SHP77 (cell line): ENCODE measurements at regions not wholly inside any gene's neighbourhood (a gene's known extent, or its start where the extent isn't known, plus 50 kb on each side); places are given as distances from the start of the nearest gene placed in this dataset.

Experiments
- DNase-seq, 2 experiments: peaks; one replicate each; lab custom pipeline; 2025; lab: John Stamatoyannopoulos, UW

DNA sequence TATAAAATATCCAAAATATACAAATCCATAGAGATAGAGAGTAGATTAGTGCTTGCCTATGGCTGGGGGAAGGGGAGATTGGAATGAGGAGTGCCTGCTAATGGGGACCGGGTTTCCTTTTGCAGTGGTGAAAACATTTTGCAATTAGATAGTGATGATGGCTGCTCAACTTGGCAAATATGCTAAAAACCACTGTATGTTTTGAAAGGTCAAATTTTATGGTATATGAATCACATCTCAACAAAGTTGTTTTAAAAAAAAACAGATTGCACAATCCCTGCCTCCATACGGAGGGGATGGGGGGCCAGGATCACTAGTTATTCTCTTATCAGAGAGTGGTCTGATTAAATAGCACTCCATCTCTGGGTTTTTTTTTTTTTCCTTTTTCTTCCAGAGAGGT lies 76.9 kb upstream of the RIPOR2 start:
- DNase-seq: no peak

GRCh38 chr6:25013246-25013645 lies 77.5 kb upstream of the RIPOR2 start:
- DNase-seq: no peak

DNA sequence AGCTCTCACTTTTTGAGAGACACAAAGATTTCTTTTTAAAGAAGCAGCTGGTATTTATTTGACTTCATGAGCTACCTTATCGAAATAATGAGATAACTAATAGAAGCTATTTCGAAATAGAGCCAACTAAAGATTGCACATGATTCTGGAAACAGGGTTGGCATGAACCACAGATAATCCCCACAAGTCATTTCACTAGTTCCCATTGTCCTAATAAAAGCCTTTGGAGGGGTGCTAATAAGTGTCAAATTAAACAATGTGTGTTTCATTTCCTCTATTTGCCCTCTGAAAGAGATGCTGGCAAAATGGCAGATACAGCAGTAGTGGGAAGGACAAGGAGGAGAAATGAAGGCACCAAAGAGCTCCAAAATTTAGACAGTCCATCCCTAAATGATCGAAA lies 78.6 kb upstream of the RIPOR2 start:
- no peak for DNase-seq

DNA sequence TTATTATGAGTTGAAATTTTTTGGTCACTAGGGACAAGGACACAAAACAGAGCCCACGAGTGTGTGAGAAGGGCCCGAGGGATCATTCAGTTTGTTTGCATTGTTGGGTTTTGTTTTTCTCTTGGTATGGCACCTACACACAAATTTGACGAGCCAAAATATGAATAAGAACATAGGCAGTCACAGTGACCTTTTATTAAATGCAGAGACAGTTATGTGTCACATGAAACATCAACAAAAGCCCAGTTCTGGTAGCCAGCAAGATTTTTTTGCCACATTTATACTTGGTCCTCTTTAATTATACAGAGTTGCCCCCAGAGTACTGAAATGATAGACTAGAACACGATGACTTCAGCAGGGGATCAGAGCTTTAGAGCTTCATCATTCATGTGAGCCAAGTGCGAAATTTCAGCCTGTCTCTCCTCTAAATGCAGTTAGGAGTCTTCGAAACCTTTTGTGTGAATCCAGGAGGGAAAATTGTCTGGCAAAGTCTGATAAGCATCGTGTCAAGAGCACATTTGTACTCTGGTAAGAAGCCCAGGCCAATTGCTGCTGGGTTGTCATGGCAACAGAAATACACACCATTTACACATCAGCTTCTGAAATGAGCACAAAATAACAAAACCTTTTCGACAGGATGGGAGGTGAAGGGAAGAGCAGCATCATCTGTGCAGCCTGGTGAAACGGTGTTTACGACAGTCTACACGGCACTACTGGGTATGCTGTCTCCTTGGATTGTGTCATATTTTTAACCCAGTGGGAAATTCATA lies 79.2 kb upstream of the RIPOR2 start:
- DNase-seq: no peak

- no peak for DNase-seq
These were observed 80.4 kb upstream of the RIPOR2 start for GRCh38 chr6:25016014-25016720.

GRCh38 chr6:25017486-25017885 lies 81.7 kb upstream of the RIPOR2 start:
- no peak for DNase-seq

DNA sequence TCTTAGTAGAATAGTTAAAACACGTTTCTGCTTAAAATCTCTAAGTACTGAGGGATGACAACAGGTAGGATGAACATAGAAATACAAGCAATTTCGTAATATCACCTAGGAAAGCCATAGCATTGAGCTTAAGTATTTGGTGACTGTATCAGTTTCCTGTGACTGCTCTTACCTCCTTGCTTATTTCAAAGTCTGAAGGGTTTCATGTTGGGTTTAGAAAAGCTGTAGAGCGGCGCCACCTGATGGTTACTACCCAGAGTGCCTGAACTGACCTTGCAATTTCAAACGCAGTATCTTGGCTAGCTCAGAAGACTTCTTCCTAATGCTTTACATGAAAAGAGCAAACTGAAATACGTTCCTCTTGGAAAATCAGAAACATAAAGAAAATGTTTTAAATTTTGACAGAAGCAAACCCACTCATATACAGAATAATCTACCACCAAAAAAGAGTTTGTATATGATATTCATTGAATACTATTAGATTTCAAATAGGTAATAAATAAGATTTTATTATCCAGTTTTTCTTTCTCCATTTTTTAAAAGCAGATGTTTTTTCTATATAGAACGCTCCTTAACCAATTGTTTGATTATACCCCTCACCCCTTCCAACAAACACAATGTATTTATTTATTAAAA lies 82.3 kb upstream of the RIPOR2 start:
- DNase-seq: peak; percentile 41 to 64

GRCh38 chr6:25018568-25018954 lies 82.8 kb upstream of the RIPOR2 start:
- DNase-seq: no peak

GRCh38 chr6:25022140-25022553 lies 86.4 kb upstream of the RIPOR2 start:
- no peak for DNase-seq

DNA sequence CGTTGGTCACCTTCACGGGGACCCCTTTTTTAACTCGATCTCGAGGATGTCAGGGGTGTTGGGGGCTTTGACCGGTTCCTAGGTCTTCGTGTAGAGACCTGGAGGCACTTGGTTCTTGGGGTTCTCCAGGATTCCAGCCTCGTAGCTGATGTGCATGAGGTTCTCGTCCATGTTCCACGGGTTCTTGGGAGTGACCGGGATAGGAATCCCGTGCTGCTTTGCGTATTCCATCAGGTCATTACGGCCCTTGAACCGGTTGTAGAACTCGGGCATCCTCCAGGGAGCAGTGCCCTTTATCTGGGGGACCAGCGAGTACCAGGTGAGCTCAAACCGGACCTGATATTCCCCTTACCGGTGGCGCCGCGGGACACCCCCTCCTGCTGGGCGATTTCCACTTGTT lies 88.0 kb upstream of the RIPOR2 start:
- DNase-seq: no peak

- DNase-seq: no peak
These were observed 89.1 kb upstream of the RIPOR2 start for GRCh38 chr6:25024821-25025220.

DNA sequence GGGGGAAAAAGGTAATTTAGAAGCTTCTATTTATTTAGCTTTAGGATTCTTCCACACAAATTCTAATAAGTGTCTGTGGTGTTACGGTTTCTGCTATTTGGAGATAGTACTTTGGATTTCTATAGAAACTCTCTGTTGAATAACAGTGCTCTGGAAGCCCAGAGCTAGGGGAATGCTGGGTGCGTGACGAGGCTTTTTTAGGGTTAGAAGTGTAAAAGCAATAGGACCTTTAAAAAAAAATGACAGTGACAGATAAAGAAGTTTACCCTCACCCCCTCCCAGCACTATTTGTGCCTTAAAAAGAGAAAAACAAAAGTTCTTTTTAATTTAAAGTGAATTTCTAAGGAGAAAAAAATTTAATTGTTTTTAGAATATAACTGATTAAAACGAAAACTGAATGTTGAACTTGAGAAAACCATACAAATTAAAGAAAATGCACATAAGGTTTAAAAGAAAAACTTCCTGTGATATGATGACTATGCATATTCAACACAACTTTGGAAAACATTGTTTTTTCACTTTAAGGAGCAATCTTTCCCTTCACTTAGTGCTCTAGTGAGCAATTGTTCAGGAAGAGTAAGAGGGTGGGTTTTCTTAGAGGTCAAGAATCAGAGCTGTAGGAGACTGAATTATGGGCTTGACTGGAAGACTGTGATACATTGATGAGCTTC lies 89.6 kb upstream of the RIPOR2 start:
- DNase-seq: no peak

- DNase-seq: no peak
These were observed 90.2 kb upstream of the RIPOR2 start for GRCh38 chr6:25025919-25026301.

DNA sequence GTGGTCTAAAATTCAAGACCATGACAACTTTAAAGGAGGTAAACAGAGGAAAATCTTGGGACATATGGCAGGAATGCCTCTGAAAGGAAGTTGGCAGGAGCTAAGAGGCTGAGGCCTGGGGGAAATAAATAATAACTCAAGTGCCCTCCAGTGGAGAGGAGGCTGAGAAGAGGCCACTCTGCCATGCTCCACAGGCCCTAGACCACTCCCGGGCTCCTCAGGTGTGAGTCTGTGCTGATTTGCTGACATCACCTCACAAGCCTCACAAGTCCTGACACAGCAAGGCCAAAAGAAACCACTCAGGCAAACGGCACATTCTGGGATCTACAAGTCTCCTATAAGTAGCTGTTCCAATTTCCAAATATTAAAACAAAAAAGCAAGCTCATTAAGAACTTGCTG lies 91.0 kb upstream of the RIPOR2 start:
- peak; percentile 27 to 36 for DNase-seq

- no peak for DNase-seq
These were observed 91.6 kb upstream of the RIPOR2 start for GRCh38 chr6:25027221-25027916.

DNA sequence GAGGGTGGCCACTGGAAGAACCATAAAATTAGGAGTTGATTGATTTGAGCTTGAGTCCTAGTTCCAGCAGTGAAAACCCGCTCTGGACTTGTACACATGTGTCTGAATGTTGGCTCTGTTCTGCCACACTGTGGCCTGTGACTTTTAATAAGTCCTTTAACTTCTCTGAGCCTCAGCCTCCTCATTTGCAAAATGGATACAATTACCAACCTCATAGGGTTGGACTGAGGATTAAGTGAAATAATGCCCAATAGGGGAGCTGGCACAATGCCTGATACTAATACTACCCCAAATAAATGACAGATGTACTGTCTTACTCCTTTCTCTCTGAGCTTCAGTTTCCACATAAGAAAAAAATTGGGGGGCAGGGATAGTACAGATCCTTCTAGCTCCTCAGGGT lies 92.6 kb upstream of the RIPOR2 start:
- no peak for DNase-seq

DNA sequence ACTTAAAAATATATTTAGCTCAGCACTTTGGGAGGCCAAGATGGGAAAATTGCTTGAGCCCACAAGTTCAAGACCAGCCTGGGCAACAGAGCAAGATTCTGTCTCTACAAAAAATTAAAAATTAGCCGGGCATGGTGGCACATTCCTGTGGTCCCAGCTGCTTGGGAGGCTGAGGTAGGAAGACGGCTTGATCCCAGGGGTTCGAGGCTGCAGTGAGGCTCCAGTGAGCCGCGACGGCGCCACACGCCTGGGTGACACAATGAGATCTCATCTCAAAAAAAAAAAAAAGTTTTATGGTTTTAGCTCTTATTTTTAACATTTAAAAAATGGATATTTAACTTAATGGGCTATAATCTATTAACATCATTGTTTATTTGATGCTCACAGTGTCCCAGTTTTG lies 97.2 kb upstream of the RIPOR2 start:
- DNase-seq: no peak

- no peak for DNase-seq
These were observed 98.7 kb upstream of the RIPOR2 start for GRCh38 chr6:25034431-25034921.

- no peak for DNase-seq
These were observed 99.4 kb upstream of the RIPOR2 start for GRCh38 chr6:25035174-25035511.

GRCh38 chr6:25035512-25036435 lies 100.0 kb upstream of the RIPOR2 start:
- no peak for DNase-seq

DNA sequence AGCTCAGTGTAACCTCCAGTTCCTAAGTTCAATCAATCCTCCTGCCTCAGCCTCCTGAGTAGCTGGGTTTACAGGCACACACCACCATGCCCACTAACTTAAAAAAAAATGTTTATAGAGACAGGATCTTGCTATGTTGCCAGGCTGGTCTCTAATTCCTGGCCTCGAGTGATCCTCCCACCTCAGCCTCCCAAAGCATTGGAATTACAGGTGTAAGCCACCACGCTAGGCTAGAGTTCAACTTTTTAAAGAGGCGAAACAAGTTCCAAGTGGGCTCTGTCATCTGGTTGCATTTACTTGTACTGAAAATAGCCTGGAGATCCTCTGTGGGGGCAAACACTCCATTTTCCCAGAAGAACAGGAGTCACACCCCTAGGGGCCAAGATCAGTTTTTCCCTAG lies 100.7 kb upstream of the RIPOR2 start:
- no peak for DNase-seq
